Mesendoderm (in vitro differentiated cells): ENCODE measurements at regions not wholly inside any gene's neighbourhood (a gene's known extent, or its start where the extent isn't known, plus 50 kb on each side); places are given as distances from the start of the nearest gene placed in this dataset.

Experiments used
- DNase-seq: peaks from one replicate; pipeline ENCODE4 v3.0.0; 2013
- H2AK5ac ChIP-seq: 2 replicates; pipeline ENCODE4 v1.6.1; 2013; ENCODE audit warnings: low read length, inconsistent platforms
- H2BK120ac ChIP-seq: 2 replicates; pipeline ENCODE4 v1.6.1; 2013; ENCODE audit warnings: low read depth, mild to moderate bottlenecking, low read length, moderate library complexity, mixed read lengths
- H2BK15ac ChIP-seq: replicated peaks from 2 replicates; pipeline ENCODE4 v1.6.1; 2013; ENCODE audit warnings: low read depth, mild to moderate bottlenecking, moderate library complexity
- H2BK5ac ChIP-seq: 2 replicates; pipeline ENCODE4 v1.6.1; 2013; ENCODE audit warnings: low read length, inconsistent platforms
- H3K18ac ChIP-seq: 2 replicates; pipeline ENCODE4 v1.6.1; 2013; ENCODE audit warnings: mild to moderate bottlenecking, low read length, mixed read lengths
- H3K23ac ChIP-seq: one replicate; pipeline ENCODE4 v1.6.1; 2013; ENCODE audit warnings: low read length
- H3K27ac ChIP-seq: 2 replicates; pipeline ENCODE4 v1.5.1; 2013; ENCODE audit warnings: low read depth, mild to moderate bottlenecking, inconsistent platforms, low read length, moderate library complexity
- H3K27me3 ChIP-seq: 2 replicates; pipeline ENCODE4 v1.6.1; 2013; ENCODE audit warnings: low read length, control low read depth, mild to moderate bottlenecking, inconsistent platforms; ENCODE audit not compliant: insufficient read depth, poor library complexity
- H3K36me3 ChIP-seq: 2 replicates; pipeline ENCODE4 v1.6.1; 2013; ENCODE audit warnings: low read length, inconsistent platforms; ENCODE audit not compliant: control insufficient read depth, insufficient read depth
- H3K4ac ChIP-seq: one replicate; pipeline ENCODE4 v1.6.1; 2013; ENCODE audit warnings: low read depth, mild to moderate bottlenecking, low read length, moderate library complexity
- H3K4me1 ChIP-seq: 2 replicates; pipeline ENCODE4 v1.6.1; 2013; ENCODE audit warnings: low read depth, low read length, inconsistent platforms; ENCODE audit not compliant: control insufficient read depth
- H3K4me2 ChIP-seq: 2 replicates; pipeline ENCODE4 v1.6.1; 2013; ENCODE audit warnings: low read length
- H3K4me3 ChIP-seq: 2 replicates; pipeline ENCODE4 v1.5.1; 2013; ENCODE audit warnings: mild to moderate bottlenecking, low read length
- H3K56ac ChIP-seq: one replicate; pipeline ENCODE4 v1.6.1; 2013; ENCODE audit warnings: low read length
- H3K79me1 ChIP-seq: 2 replicates; pipeline ENCODE4 v1.6.1; 2013; ENCODE audit warnings: low read length, inconsistent platforms
- H3K79me2 ChIP-seq: 2 replicates; pipeline ENCODE4 v1.6.1; 2013; ENCODE audit warnings: mild to moderate bottlenecking, low read length; ENCODE audit not compliant: control insufficient read depth, insufficient read depth
- H3K9ac ChIP-seq: 2 replicates; pipeline ENCODE4 v1.6.1; 2013; ENCODE audit warnings: low read length, inconsistent platforms
- H4K5ac ChIP-seq: one replicate; pipeline ENCODE4 v1.6.1; 2013; ENCODE audit warnings: low read length
- H4K8ac ChIP-seq: one replicate; pipeline ENCODE4 v1.6.1; 2013; ENCODE audit warnings: low read depth, mild to moderate bottlenecking, control low read depth, low read length, moderate library complexity
- WGBS: extraction: QIAGEN DNeasy Blood & Tissue Kit; methylation state at CpG from one replicate; pipeline ENCODE4 v1.1.7; 2013; ENCODE audit warnings: low lambda C conversion rate, missing lambda C conversion rate; ENCODE audit not compliant: insufficient coverage; ENCODE audit errors: extremely low coverage; 5-methylcytosine and 5-hydroxymethylcytosine counted together

DNA sequence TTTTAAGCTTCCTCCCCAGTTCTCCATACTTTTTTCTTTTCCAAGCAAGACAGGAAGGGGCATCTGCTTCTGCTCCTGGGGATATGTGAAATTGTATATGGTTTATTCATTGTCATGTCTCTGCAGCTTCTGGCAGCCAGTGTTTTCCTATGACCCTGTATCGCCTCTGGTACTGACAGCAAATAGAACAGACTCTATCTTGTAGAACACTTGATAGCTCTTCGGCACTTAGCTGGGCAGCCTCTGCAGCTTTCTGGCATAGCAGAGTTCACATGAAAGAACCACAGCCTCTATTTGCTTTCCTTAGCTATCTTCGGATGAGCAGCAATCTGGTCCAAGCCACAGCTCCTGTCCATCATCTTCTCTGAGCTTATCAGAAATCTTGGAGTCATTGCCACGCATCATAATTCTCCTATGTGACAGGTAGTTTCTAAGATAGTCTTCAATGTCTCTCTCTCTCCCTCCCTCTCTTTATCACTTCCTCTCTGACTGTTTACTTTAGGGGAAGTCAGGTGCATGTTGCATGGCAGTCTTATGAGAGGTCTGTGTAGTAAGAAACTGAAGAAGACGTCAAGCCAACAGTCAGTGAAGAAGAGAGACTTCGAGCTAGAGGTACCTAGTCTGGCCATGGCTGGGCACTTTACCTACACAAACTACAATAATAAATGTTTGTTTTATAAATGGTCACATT, 627.7 kb upstream of the CDH2 start:
- H2BK15ac ChIP-seq, result no peak overlapping the region
- H3K4me1 ChIP-seq, result no peaks in the 10 kb centered on the region
- no peak overlapping the region for H3K23ac ChIP-seq
- H3K4me2 ChIP-seq, result no peak overlapping the region
- no peaks in the 10 kb centered on the region for H3K79me1 ChIP-seq
- H2AK5ac ChIP-seq, result no peak overlapping the region
- no peak overlapping the region for H2BK5ac ChIP-seq
- no peak overlapping the region for H3K56ac ChIP-seq
- no peak overlapping the region for H3K18ac ChIP-seq
- H3K4ac ChIP-seq, result no peak overlapping the region
- no peak overlapping the region for H2BK120ac ChIP-seq
- no peaks in the 10 kb centered on the region for H3K27me3 ChIP-seq
- no peak for DNase-seq
- no peak overlapping the region for H3K27ac ChIP-seq
- no peak overlapping the region for H3K4me3 ChIP-seq
- H4K5ac ChIP-seq, result no peak overlapping the region
- H4K8ac ChIP-seq, result no peak overlapping the region
- H3K79me2 ChIP-seq, result no peaks in the 10 kb centered on the region
- no peak overlapping the region for H3K9ac ChIP-seq
- H3K36me3 ChIP-seq, result no peaks in the 10 kb centered on the region
- no CpG with 5 or more reads among the region's 6 CpGs for WGBS

DNA sequence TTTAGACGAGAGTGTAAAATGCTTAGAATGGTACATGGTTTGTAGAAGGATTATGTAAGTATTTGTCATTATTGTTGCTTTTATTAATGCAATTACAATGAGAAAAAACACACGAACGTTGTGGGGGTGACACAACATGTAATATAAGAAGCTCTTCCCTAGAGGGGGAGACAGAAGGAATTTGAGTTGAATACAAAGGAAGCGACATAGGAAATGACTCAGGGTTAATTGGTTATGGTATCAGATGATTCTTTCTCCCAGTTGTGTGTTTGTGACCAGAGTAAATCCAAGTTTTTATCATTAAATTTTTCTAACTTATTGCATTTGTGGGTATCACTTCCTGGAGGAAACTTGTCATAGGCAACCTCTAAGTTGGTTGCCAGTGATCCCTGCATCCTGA, 625.6 kb upstream of the CDH2 start:
- Histone ChIP-seq H2BK15ac (no peak overlapping the region), H3K36me3 (no peaks in the 10 kb centered on the region), H3K4me3 (no peak overlapping the region), H4K8ac (no peak overlapping the region), H3K79me1 (no peaks in the 10 kb centered on the region), H3K9ac (no peak overlapping the region), H3K79me2 (no peaks in the 10 kb centered on the region), H2BK120ac (no peak overlapping the region), H3K23ac (no peak overlapping the region), H3K27ac (no peak overlapping the region), H4K5ac (no peak overlapping the region), H2BK5ac (no peak overlapping the region), H2AK5ac (no peak overlapping the region), H3K18ac (no peak overlapping the region), H3K56ac (no peak overlapping the region), H3K4ac (no peak overlapping the region), H3K4me2 (no peak overlapping the region), H3K27me3 (no peaks in the 10 kb centered on the region), H3K4me1 (no peaks in the 10 kb centered on the region)
- no CpG with 5 or more reads among the region's 4 CpGs for WGBS
- DNase-seq, result no peak

DNA sequence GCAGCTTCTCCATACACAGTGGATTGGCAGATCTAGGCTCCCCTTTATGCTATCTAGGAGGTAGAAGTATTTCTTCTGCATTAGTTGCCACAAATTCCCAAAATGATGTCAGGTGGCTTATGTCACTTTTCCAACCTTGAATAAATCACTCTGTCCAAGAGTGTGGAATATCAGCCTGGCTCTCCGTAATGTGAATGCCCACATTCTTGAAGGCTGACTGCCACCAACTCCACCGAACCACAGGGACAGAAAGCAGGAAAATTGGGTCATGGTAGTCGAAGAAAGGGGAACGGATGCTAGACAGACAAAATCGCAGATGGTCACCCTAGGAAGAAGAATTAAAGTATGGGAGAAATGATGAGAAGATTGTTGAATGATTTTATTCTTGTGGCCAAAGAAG, 624.9 kb upstream of the CDH2 start:
- Histone ChIP-seq H3K79me1 (no peaks in the 10 kb centered on the region), H3K23ac (no peak overlapping the region), H3K4ac (no peak overlapping the region), H2BK5ac (no peak overlapping the region), H3K4me1 (no peaks in the 10 kb centered on the region), H2BK120ac (no peak overlapping the region), H3K36me3 (no peaks in the 10 kb centered on the region), H3K4me3 (no peak overlapping the region), H3K9ac (no peak overlapping the region), H2BK15ac (no peak overlapping the region), H2AK5ac (no peak overlapping the region), H4K5ac (no peak overlapping the region), H4K8ac (no peak overlapping the region), H3K18ac (no peak overlapping the region), H3K27me3 (no peaks in the 10 kb centered on the region), H3K56ac (no peak overlapping the region), H3K79me2 (no peaks in the 10 kb centered on the region), H3K4me2 (no peak overlapping the region), H3K27ac (no peak overlapping the region)
- WGBS, result no CpG with 5 or more reads among the region's 5 CpGs
- no peak for DNase-seq

DNA sequence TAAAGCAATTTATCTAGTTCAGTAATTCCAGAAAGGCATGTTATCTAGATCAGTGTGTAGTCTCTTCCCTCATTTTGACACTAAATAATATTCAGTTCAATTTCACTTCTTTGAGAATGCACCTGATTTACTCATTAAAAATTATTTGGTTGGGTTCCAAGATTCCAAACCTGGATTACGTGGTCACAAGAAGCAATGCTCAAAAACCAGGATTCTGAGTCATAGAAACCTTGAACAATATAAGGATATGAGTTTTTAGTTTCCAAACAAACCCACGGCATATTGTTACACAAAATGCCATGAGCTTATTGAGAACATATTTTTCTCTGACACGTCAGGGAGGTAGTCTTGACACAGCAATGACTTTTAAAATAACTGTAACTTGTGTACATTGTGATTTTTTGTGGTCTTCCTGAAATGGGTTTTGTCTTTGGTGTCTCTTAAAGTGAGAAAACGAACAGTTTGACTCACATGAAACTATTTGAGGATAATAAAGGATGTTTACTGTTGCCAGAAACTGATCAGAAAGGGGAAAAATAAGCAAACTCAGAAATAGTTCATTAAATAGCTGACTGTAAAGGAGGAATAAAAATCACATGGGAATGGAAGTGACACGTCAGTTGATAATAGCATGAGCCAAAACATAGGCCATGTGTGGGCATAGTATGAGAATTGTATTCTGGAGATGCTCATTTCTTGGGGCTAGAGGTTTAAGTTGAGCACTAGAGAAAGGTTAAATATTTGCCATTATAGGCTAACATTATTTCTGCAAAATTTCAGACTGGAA, 617.7 kb upstream of the CDH2 start:
- WGBS, result no CpG with 5 or more reads among the region's 5 CpGs
- Histone ChIP-seq H3K36me3 (no peaks in the 10 kb centered on the region), H3K9ac (no peak overlapping the region), H3K4ac (no peak overlapping the region), H3K56ac (no peak overlapping the region), H2BK5ac (no peak overlapping the region), H3K23ac (no peak overlapping the region), H3K27ac (no peak overlapping the region), H3K27me3 (no peaks in the 10 kb centered on the region), H3K4me2 (no peak overlapping the region), H3K4me3 (no peak overlapping the region), H3K18ac (no peak overlapping the region), H3K79me2 (no peaks in the 10 kb centered on the region), H2AK5ac (no peak overlapping the region), H3K79me1 (no peaks in the 10 kb centered on the region), H2BK120ac (no peak overlapping the region), H4K5ac (no peak overlapping the region), H3K4me1 (no peaks in the 10 kb centered on the region), H2BK15ac (no peak overlapping the region), H4K8ac (no peak overlapping the region)
- DNase-seq, result no peak

DNA sequence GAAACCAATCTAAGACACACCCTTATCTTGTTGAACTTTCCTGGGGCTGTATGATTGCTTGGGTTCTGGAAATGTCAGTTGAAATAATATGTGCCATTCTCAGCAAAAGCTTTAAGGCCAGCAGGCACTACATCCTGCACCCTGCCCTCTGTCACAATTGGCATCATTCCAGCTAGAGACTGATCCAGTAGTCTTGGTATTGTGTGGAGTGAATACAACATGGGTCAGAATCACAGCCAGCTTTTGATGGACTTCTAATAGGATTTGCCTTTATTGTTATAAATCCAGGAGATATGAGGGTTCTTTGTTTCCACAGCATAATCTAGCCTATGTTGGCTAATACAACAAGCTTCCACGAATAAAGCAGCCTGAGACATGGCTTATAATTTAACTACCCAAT, 617.0 kb upstream of the CDH2 start:
- Histone ChIP-seq H4K8ac (no peak overlapping the region), H2BK5ac (no peak overlapping the region), H3K4ac (no peak overlapping the region), H4K5ac (no peak overlapping the region), H3K4me1 (no peaks in the 10 kb centered on the region), H2BK120ac (no peak overlapping the region), H3K56ac (no peak overlapping the region), H3K4me3 (no peak overlapping the region), H2BK15ac (no peak overlapping the region), H3K36me3 (no peaks in the 10 kb centered on the region), H2AK5ac (no peak overlapping the region), H3K79me2 (no peaks in the 10 kb centered on the region), H3K9ac (no peak overlapping the region), H3K23ac (no peak overlapping the region), H3K79me1 (no peaks in the 10 kb centered on the region), H3K27me3 (no peaks in the 10 kb centered on the region), H3K18ac (no peak overlapping the region), H3K4me2 (no peak overlapping the region), H3K27ac (no peak overlapping the region)
- DNase-seq, result no peak
- WGBS, result no CpG with 5 or more reads among the region's 1 CpG
